ENCODE measurements at regions not wholly inside any gene's neighbourhood (a gene's known extent, or its start where the extent isn't known, plus 50 kb on each side); places are given as distances from the start of the nearest gene placed in this dataset.

GRCh38 chr5:3963652-3964051 is 368.0 kb downstream of the IRX1 start:
- DNase-seq = no peak

GRCh38 chr5:3980156-3980555 is 384.5 kb downstream of the IRX1 start:
- no peak for DNase-seq

- no peak for DNase-seq
Measured at GRCh38 chr5:3987867-3988266, 392.2 kb downstream of the IRX1 start.

GRCh38 chr5:3993856-3994473 is 398.3 kb downstream of the IRX1 start:
- no peak for DNase-seq

GRCh38 chr5:3994628-3995027 is 399.0 kb downstream of the IRX1 start:
- DNase-seq = no peak

- no peak for DNase-seq
Measured at GRCh38 chr5:3995954-3996619, 400.5 kb downstream of the IRX1 start.

- DNase-seq = no peak
Measured at GRCh38 chr5:3996707-3997336, 401.2 kb downstream of the IRX1 start.

GRCh38 chr5:3997670-3998069 is 402.0 kb downstream of the IRX1 start:
- no peak for DNase-seq

GRCh38 chr5:3999929-4000328 is 404.3 kb downstream of the IRX1 start:
- DNase-seq = no peak

GRCh38 chr5:4001004-4001403 is 405.4 kb downstream of the IRX1 start:
- DNase-seq = no peak

GRCh38 chr5:4001758-4002533 is 406.3 kb downstream of the IRX1 start:
- no peak for DNase-seq

GRCh38 chr5:4005335-4005734 is 409.7 kb downstream of the IRX1 start:
- no peak for DNase-seq

GRCh38 chr5:4007001-4007400 is 411.4 kb downstream of the IRX1 start:
- DNase-seq = no peak

- no peak for DNase-seq
Measured at GRCh38 chr5:4011943-4012342, 416.3 kb downstream of the IRX1 start.

GRCh38 chr5:4013106-4013898 is 417.7 kb downstream of the IRX1 start:
- DNase-seq = no peak

GRCh38 chr5:4015709-4016108 is 420.1 kb downstream of the IRX1 start:
- DNase-seq = no peak

- no peak for DNase-seq
Measured at GRCh38 chr5:4017076-4017803, 421.6 kb downstream of the IRX1 start.

GRCh38 chr5:4018007-4018406 is 422.4 kb downstream of the IRX1 start:
- DNase-seq = no peak

GRCh38 chr5:4019009-4019769 is 423.6 kb downstream of the IRX1 start:
- DNase-seq = no peak

GRCh38 chr5:4019841-4020240 is 424.2 kb downstream of the IRX1 start:
- no peak for DNase-seq

GRCh38 chr5:4020400-4020799 is 424.8 kb downstream of the IRX1 start:
- no peak for DNase-seq
